Activated naive CD4-positive, alpha-beta T cell treated with Interleukin-2 at 50 U/mL for 16 hours (primary cell): ENCODE measurements at regions not wholly inside any gene's neighbourhood (a gene's known extent, or its start where the extent isn't known, plus 50 kb on each side); places are given as distances from the start of the nearest gene placed in this dataset.
"Not testable (repeated sequence)": the region's sequence is repeated elsewhere in the genome, so short reads cannot be mapped to it uniquely, and the experiment has no call there.

ENCODE experiments used
- DNase-seq: peaks from one replicate; pipeline ENCODE4 v3.0.0-alpha.2; 2020

GRCh38 chr12:11980115-11980514 lies 90.6 kb upstream of the BCL2L14 start:
- no peak for DNase-seq

GRCh38 chr12:11981121-11981733 lies 89.5 kb upstream of the BCL2L14 start:
- peak; percentile 64 for DNase-seq

DNA sequence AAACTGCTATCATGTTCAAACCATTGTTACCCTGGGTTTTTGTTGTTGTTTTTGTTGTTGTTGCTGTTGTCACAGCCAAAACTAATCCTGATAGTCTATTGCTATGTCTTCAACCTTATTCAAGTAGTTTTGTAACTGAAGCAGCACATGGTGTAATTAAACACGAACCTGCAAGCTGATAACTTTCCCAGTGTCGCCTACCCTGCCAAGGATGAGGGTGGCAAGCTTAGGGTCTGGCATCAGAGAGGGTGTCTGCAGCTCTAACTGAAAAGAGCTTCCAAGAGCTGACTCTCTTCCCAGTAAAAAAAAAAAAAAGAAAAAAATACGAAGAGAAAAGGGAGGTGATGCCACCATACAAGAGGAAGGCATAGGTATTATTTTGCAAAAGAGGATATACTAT lies 86.3 kb upstream of the BCL2L14 start:
- DNase-seq: no peak

DNA sequence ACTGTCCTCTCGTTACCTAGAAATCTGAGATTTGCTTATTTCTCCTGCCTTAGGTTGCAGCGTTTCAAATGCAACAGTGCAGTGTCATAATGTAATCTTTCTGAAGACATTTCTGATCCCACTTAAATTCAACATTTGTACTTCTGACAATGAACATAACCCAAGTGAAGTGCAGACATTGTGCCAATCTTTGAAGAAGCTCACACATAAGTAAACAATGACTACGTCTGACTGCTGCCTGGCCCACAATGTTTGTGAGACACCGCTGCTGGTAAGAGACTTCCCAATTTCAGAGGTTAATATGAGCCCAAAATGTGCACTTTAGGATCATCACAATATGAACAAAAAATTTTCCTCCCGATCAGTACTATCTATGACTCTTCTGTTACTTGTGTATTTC lies 84.6 kb upstream of the BCL2L14 start:
- DNase-seq: no peak

DNA sequence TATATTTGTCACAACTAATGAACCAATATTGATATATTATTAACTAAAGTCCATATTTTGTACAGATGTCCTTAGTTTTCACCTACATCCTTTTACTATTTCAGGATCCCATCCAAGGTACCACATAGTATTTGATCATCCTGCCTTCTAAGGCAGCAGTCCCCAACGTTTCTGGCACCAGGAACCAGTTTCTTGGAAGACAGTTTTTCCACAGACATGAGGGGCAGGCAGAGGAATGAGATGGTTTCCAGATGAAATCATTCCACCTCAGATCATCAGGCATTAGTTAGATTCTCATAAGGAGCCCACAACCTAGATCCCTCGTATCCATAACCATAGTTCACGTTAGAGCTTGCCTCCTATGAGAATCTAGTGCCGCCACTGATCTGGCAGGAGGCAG lies 82.8 kb upstream of the BCL2L14 start:
- DNase-seq: no peak

DNA sequence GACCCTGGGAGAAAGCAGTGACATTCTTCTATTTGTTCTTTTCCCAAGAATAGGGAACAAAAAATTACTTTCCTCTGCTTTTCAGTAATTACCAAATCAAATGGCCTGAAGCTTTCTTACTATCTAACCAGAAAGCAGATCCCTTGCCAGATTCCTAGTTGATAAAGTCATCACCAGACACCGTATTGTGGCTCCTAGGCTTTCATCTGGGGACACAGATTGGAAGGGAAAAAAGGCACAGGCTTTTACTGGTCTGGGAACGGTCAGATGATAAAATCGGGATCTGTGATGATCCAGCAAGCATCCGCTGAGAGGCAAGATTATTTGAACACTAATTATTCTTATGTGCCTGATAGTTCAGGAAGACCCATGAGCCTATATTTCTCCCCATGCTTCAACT lies 79.1 kb upstream of the BCL2L14 start:
- no peak for DNase-seq

DNA sequence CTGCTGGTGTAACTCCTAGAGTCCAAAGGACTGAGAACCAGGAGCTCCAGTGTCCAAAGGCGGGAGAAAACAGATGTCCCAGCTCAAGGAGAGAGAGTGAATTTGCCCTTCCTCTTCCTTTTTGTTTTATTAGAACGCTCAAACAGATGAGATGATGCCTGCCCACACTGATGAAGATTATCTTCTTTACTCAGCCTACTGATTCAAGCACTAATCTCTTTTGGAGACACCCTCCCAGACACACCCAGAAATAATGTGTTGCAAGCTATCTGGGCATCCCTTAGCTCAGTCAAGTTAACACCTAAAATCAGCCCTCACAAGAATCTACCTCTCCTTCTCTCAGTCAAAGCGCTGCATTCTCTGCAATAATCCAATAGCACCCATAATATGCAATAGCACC lies 78.2 kb upstream of the BCL2L14 start:
- DNase-seq: no peak

DNA sequence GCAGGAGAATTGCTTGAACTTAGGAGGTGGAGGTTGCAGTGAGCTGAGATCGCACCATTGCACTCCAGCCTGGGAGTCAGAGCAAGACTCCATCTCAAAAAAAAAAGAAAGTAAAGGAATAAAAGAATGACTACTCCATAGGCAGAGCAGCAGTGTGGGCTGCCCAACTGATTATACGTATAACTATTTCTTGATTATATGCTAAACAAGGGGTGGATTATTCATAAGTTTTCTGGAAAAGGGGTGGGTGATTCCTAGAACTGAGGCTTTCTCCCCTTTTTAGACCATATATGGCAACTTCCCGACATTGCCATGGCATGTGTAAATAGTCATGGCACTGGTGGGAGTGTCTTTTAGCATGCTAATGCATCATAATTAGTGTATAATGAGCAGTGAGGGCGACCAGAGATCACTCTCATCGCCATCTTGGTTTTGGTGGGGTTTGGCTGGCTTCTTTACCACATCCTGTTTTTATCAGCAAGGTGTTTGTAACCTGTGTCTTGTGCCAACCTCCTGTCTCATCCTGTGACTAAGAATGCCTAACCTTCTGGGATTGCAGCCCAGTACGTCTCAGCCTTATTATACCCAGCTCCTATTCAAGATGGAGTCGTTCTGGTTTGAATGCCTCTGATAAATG lies 72.3 kb upstream of the BCL2L14 start:
- peak; percentile 48 for DNase-seq

- no peak for DNase-seq
These were observed 71.8 kb upstream of the BCL2L14 start for GRCh38 chr12:11998944-11999315.

GRCh38 chr12:12003609-12004008 lies 67.1 kb upstream of the BCL2L14 start:
- DNase-seq: no peak

DNA sequence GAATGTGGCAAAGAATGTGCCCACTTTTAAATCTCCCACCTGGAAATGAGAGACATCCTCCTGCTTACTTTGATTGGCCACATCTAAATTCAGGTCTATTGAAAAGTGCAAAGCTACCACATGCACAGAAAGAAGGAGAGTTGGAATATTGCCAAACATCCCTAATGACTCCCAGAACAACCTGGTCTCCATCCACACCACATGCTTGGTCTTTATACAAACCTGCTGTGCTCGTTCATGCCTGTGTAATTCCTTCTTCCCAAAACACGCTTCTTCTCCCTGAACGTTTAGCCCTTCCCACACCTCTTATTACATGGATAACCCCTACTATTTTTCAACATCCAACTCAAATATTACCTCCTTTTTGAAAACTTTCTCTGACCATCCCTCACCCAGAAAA lies 66.2 kb upstream of the BCL2L14 start:
- no peak for DNase-seq

DNA sequence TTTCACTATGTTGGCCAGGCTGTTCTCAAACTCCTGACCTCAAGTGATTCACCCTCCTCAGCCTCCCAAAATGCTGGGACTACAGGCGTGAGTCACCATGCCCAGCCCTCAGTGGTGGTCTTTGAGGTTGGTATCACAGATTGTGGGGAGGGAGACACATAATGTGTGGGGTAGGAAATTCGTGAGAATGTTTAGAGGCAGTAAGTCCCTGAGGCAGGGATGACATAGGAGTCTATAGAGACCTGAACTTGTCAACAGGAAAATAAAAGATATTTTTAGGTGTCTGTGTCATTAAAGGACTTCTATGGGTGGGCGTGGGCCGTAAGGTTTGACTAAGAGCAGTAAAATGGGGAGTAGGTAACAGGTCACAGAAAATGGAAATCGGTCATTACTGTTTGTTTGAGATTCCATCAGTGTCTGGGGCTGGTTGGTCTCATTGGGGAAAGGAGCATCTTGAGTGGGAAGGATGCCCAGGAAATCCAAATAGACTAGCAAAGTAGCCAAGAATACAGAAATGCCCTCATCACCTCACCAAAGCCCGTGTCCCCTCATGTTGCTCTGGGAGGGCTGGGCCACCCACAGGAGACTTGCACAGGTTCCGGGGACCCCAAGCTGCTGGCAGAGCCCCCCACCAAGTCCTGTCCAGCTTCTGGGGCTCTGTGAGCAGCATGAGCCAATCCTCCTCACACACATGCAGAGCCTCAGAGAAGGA lies 63.6 kb upstream of the BCL2L14 start:
- peak; percentile 88 for DNase-seq

GRCh38 chr12:12007713-12008231 lies 63.0 kb upstream of the BCL2L14 start:
- DNase-seq: no peak

DNA sequence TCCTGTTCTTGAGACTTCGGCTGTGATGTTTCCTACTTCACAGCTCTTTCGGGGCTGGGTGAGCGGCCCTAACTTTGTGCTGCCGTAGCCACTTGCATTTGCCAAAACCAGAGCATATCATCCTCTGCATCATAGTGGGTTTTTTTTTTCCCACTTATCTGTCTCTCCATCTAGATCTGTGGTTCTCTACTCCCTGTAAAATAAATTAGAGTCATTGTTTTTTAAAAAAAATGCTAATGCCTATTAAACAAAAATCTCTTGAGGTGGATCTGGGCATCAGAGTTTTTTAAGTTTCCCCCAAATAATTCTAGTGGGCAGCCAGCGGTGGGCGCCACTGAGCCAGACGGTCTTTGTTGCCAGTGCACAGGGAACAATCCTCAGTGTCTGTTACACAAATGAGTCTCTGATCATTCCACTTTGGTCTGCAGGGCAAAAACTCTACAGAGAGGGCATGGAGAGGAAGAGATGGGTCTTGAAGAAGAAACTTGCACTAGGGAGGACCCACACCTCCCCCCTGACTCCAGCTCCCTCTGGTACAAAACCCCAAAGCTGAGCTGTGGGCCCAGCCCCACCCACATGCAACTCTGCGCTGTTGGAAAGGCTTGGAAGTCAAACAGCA lies 62.4 kb upstream of the BCL2L14 start:
- DNase-seq: peak; percentile 74

- peak; percentile 72 for DNase-seq
These were observed 61.7 kb upstream of the BCL2L14 start for GRCh38 chr12:12008931-12009611.

DNA sequence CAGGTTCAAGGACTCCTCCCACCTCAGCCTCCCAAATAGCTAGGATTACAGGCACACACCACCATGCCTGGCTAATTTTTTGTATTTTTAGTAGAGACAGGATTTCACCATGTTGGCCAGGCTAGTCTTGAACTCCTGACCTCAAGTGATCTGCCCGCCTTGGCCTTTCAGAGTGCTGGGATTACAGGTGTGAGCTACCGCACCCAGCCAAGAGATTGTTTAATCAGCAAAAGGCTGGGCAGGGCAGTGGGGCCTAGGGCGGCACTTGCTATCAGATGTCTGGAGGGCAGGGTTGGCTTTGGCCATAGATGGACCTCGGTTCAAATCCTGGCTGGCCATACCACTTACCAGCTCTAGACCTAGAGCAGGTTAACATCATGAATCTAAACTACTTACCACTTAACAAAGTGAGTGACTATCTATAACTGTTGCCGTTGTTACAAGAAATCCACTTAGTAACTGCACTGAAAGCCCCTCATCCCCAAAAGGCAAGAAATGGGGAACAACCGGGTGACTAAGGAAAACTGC lies 60.9 kb upstream of the BCL2L14 start:
- not testable (repeated sequence) for DNase-seq

GRCh38 chr12:12010277-12011039 lies 60.3 kb upstream of the BCL2L14 start:
- peak; percentile 76 for DNase-seq

DNA sequence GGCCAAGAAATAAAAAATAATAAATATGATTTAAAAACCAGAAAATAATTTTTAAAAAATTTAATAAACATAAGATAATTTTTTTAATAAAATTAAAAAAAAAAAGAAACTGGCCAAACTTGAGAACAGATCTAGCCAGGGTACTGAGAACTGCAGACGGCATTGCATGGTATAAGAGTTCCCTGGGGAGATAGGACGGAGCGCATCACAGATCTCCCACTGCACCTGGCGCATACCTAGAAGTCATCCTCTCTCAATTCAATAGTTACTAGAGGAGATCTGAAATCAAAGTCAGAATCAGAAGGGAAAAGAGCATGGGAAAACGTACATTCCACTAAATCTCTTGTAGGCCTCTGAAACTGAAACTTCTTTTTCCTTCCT lies 58.9 kb upstream of the BCL2L14 start:
- DNase-seq: no peak

- no peak for DNase-seq
These were observed 55.6 kb upstream of the BCL2L14 start for GRCh38 chr12:12015073-12015685.

- peak; percentile 56 for DNase-seq
These were observed 54.2 kb upstream of the BCL2L14 start for GRCh38 chr12:12016284-12017100.

- DNase-seq: peak; percentile 45
These were observed 53.6 kb upstream of the BCL2L14 start for GRCh38 chr12:12017135-12017581.
